ENCODE measurements at regions not wholly inside any gene's neighbourhood (a gene's known extent, or its start where the extent isn't known, plus 50 kb on each side); places are given as distances from the start of the nearest gene placed in this dataset.

GRCh38 chr5:78699552-78700153 is 51.1 kb upstream of the LHFPL2 start:
- WGBS, 2 experiments (ENCODE audit: extremely low coverage in 2 of 2, insufficient read length in 1 of 2), result no CpG with 5 or more reads among the region's 6 CpGs
- dilution Hi-C loops (cut with HindIII; ENCODE audit: low sequenced_read_pairs, unreplicated experiment) (no loop called here), intact Hi-C loops (cut with micrococcal nuclease) (no loop called here), in situ Hi-C loops (cut with MboI; ENCODE audit: low sequenced_read_pairs) (no loop called here)
- Histone ChIP-seq H3K27me3 (ENCODE audit: control insufficient read depth, insufficient read depth, low read length) (no peaks in the 10 kb centered on the region), H2AK9ac (replicated peaks; ENCODE audit: low read depth, low read length, poor library complexity) (peak overlapping the region; percentile 43), H3K9me1 (ENCODE audit: insufficient read depth, low read length) (peaks cover 9% of the 10 kb centered on the region; the same call in 1 of the 2 replicates), H3K4ac (ENCODE audit: low read depth, low read length) (peak overlapping the region; percentile 83), H3K4me3 (ENCODE audit: insufficient read depth, low read depth, low read length) (no peak overlapping the region), H3K27ac (ENCODE audit: insufficient read depth, low read length) (peak overlapping the region; percentile 52), H2BK120ac (ENCODE audit: low read depth, low read length) (peak overlapping the region; percentile 86), H2BK5ac (ENCODE audit: low read depth, low read length, poor library complexity, severe bottlenecking) (peak overlapping the region; percentile 80), H4K5ac (ENCODE audit: low read depth, low read length) (peak overlapping the region; percentile 25), H2BK15ac (ENCODE audit: low read depth, low read length) (peak overlapping the region; percentile 23; the same call in 1 of the 3 replicates), H4K20me1 (ENCODE audit: insufficient read depth, low read length) (no peaks in the 10 kb centered on the region), H2AK5ac (ENCODE audit: low read depth, low read length) (peak overlapping the region; percentile 80), H3K56ac (ENCODE audit: extremely low read depth, insufficient read depth, low read length) (no peak overlapping the region), H3K9ac (ENCODE audit: low read depth, low read length) (no peak overlapping the region), H4K91ac (ENCODE audit: insufficient read depth, low read depth, low read length) (peak overlapping the region; percentile 29), H3K9me3 (ENCODE audit: control insufficient read depth, insufficient read depth, low read length) (peaks cover 2% of the 10 kb centered on the region; the same call in 1 of the 2 replicates), H2BK20ac (ENCODE audit: low read depth, low read length) (peak overlapping the region; percentile 81), H2AFZ (replicated peaks; ENCODE audit: low read length, poor library complexity) (peak overlapping the region; percentile 85), H3K36me3 (ENCODE audit: control insufficient read depth, insufficient read depth, low read length) (no peaks in the 10 kb centered on the region), H3K14ac (replicated peaks; ENCODE audit: low read depth, low read length) (peak overlapping the region; percentile 14; the same call in 1 of the 2 replicates), H3K4me2 (ENCODE audit: low read depth, low read length) (peak overlapping the region; percentile 39; the same call in 1 of the 2 replicates), H3K18ac (ENCODE audit: low read depth, low read length) (peak overlapping the region; percentile 53), H3K79me1 (ENCODE audit: low read depth in 1 of 2, low read length in 2 of 2) (no peaks in the 10 kb centered on the region), H4K8ac (ENCODE audit: low read depth in 2 of 2, low read length in 2 of 2) (peak overlapping the region in 1 of 2 experiments; percentile 53; a peak in 2 of 4 replicates), H3K4me1 (ENCODE audit: control insufficient read depth, insufficient read depth, low read length) (peaks cover 10% of the 10 kb centered on the region), H3K23ac (ENCODE audit: low read depth, low read length) (peak overlapping the region; percentile 49)
- BruUV-seq (replicated peaks), result no TSS peak
- peak; percentile 97 for DNase-seq
- CTCF ChIA-PET, result interaction anchor here (0.7 kb wide), 1 partner anchor 167 kb away, joined by 4 read pairs; no protein-coding TSS in a partner anchor
- POLR2A ChIA-PET (ENCODE audit: unreplicated experiment), result interaction anchor here (0.6 kb wide), 1 partner anchor 63 kb away, joined by 12 read pairs; no protein-coding TSS in a partner anchor
- ATAC-seq (ENCODE audit: low read depth), result peak; percentile 91
- TF ChIP-seq MXI1 (IDR thresholded peaks at IDR 0.05; ENCODE audit: borderline replicate concordance, low read depth, low read length) (no peak), CEBPB (IDR thresholded peaks at IDR 0.05; ENCODE audit: low read depth, low read length) (peak; percentile 42; the same call in 1 of the 2 replicates), SMC3 (IDR thresholded peaks at IDR 0.05; ENCODE audit: low read depth, low read length) (no peak), ELK1 (IDR thresholded peaks at IDR 0.05; ENCODE audit: borderline replicate concordance, low read depth, low read length) (no peak), CHD1 (IDR thresholded peaks at IDR 0.05; ENCODE audit: low read depth, low read length) (no peak), MAZ (IDR thresholded peaks at IDR 0.05; ENCODE audit: borderline replicate concordance, low read depth, low read length) (0 out of 2 replicates have a peak, but pooled peaks have one; percentile 7), BHLHE40 (IDR thresholded peaks at IDR 0.05; ENCODE audit: low read depth, low read length) (peak; percentile 44; the same call in 1 of the 2 replicates), CTCF (conservative IDR thresholded peaks at IDR 0.05; ENCODE audit: low read depth, low read length) (no peak), MAFK (IDR thresholded peaks at IDR 0.05; ENCODE audit: low read depth, low read length) (no peak), FOS (IDR thresholded peaks at IDR 0.05; ENCODE audit: low read depth, low read length) (peak; percentile 66; the same call in 1 of the 2 replicates), USF2 (IDR thresholded peaks at IDR 0.05; ENCODE audit: low read depth, low read length) (peak; percentile 91), NFE2L2 (IDR thresholded peaks at IDR 0.05; ENCODE audit: low read depth, low read length) (no peak), POLR2A (IDR thresholded peaks at IDR 0.05; ENCODE audit: low read depth, low read length) (no peak), RFX5 (IDR thresholded peaks at IDR 0.05; ENCODE audit: low read depth, low read length) (no peak), RAD21 (IDR thresholded peaks at IDR 0.05; ENCODE audit: low read length) (0 out of 2 replicates have a peak, but pooled peaks have one; percentile 15)
